K562 (cell line): ENCODE measurements at regions not wholly inside any gene's neighbourhood (a gene's known extent, or its start where the extent isn't known, plus 50 kb on each side); places are given as distances from the start of the nearest gene placed in this dataset.

Experiments used
- ATAC-seq: fragments of 200-7000 bp; cut with Tn5 transposase; 3 replicates; pipeline ENCODE4 v1.9.1; 2020; ENCODE audit warnings: moderate library complexity
- BruUV-seq: library from RNA; stranded (reverse); fragments of 400-500 nt; replicated peaks from 2 replicates; lab custom pipeline; 2021; lab: Mats Ljungman, UMichigan
- CTCF ChIA-PET: fragments of 300-600 bp; formaldehyde crosslinking; extraction: SDS; loops from one replicate; lab custom pipeline; 2021; ENCODE audit warnings: low intra/inter-chr PET ratio; lab: Yijun Ruan, JAX
- POLR2A ChIA-PET: fragments of 300-600, 350-650 bp; sonication (Branson Sonifier 250); formaldehyde crosslinking; extraction: SDS; loops from one replicate; lab custom pipeline; 2021; ENCODE audit warnings: antibody characterized with exemption, inconsistent platforms; lab: Yijun Ruan, JAX
- DNase-seq, 4 experiments: peaks; one replicate each; pipeline versions ENCODE4 v3.0.0 to v3.0.0-alpha.2; 2011 to 2018; ENCODE audit warnings: low spot score in 3 of 4, mixed read lengths in 3 of 4; ENCODE audit errors: extremely low read depth in 1 of 4
- FAIRE-seq: peaks from 2 replicates; lab custom pipeline; 2011; peaks lifted over from hg19 to GRCh38; lab: Jason Lieb, UNC
- H2AFZ ChIP-seq: 2 replicates; pipeline ENCODE4 v1.6.0; 2011; ENCODE audit warnings: low read depth, low read length, control low read depth, inconsistent platforms
- H3K27ac ChIP-seq: fragments of 200-600 bp; 3 replicates; pipeline ENCODE4 v1.8.0; 2011; ENCODE audit warnings: low read depth, mild to moderate bottlenecking, control low read depth, inconsistent platforms, low read length, moderate library complexity, mixed read lengths; ENCODE audit errors: extremely low read depth
- H3K27me3 ChIP-seq, 2 experiments: fragments of 300-600 bp in 1 of 2; 2 replicates in 1 of 2; 3 replicates in 1 of 2; pipeline versions ENCODE4 v1.6.0 to v1.8.0; 2011; ENCODE audit warnings: inconsistent platforms in 2 of 2, low read length in 2 of 2, mild to moderate bottlenecking in 1 of 2, mixed read lengths in 1 of 2, moderate library complexity in 1 of 2; ENCODE audit not compliant: control insufficient read depth in 2 of 2, insufficient read depth in 2 of 2
- H3K36me3 ChIP-seq: fragments of 300-600 bp; 3 replicates; pipeline ENCODE4 v1.8.0; 2011; ENCODE audit warnings: mild to moderate bottlenecking, low read length, inconsistent platforms; ENCODE audit not compliant: control insufficient read depth, insufficient read depth
- H3K4me1 ChIP-seq, 2 experiments: fragments of 200-600 bp in 1 of 2; replicated peaks in 1 of 2; 2 replicates in 1 of 2; 3 replicates in 1 of 2; pipeline versions ENCODE4 v1.5.1 to v1.8.0; 2011; ENCODE audit warnings: inconsistent platforms in 2 of 2, low read length in 2 of 2, mild to moderate bottlenecking in 1 of 2, mixed read lengths in 1 of 2, moderate library complexity in 1 of 2; ENCODE audit not compliant: control insufficient read depth in 2 of 2, insufficient read depth in 2 of 2
- H3K4me2 ChIP-seq: 2 replicates; pipeline ENCODE4 v1.6.1; 2011; ENCODE audit warnings: low read length, control low read depth, inconsistent platforms, mixed read lengths; ENCODE audit not compliant: insufficient read depth
- H3K4me3 ChIP-seq: fragments of 200-600 bp; sonication (generic), shearing (Covaris generic); 2 replicates; pipeline ENCODE4 v1.5.1; 2016; ENCODE audit warnings: control low read depth, inconsistent platforms
- H3K79me2 ChIP-seq: fragments of 200-600 bp; 3 replicates; pipeline ENCODE4 v1.8.0; 2011; ENCODE audit warnings: low read length, inconsistent platforms; ENCODE audit not compliant: control insufficient read depth, insufficient read depth
- H3K9ac ChIP-seq, 2 experiments: 2 replicates each; pipeline versions ENCODE4 v1.6.0 to v1.6.1; 2011; ENCODE audit warnings: low read depth in 2 of 2, low read length in 2 of 2, control low read depth in 1 of 2, inconsistent platforms in 1 of 2, mild to moderate bottlenecking in 1 of 2, mixed read lengths in 1 of 2; ENCODE audit not compliant: insufficient read depth in 1 of 2
- H3K9me1 ChIP-seq: one replicate; pipeline ENCODE4 v1.6.0; 2011; ENCODE audit warnings: inconsistent platforms, mild to moderate bottlenecking, low read length, moderate library complexity; ENCODE audit not compliant: control insufficient read depth, insufficient read depth
- H3K9me3 ChIP-seq: replicated peaks from 2 replicates; pipeline ENCODE4 v1.5.1; 2011; ENCODE audit warnings: low read depth, low read length, inconsistent platforms; ENCODE audit not compliant: control insufficient read depth, insufficient read depth
- H4K20me1 ChIP-seq: replicated peaks from 2 replicates; pipeline ENCODE4 v1.6.1; 2011; ENCODE audit warnings: low read length, inconsistent platforms, mixed read lengths; ENCODE audit not compliant: control insufficient read depth, insufficient read depth
- BRCA1 ChIP-seq, 2 experiments: fragments of 450-650 bp in 1 of 2; sonication (generic) in 1 of 2; formaldehyde crosslinking in 1 of 2; IDR thresholded peaks; 2 replicates each; pipeline versions ENCODE4 v1.5.0 to v1.6.1; 2017 to 2020; ENCODE audit warnings: mild to moderate bottlenecking in 1 of 2, missing genetic modification reagents in 1 of 2
- CEBPG ChIP-seq, 3 experiments: fragments of 200-800 bp in 1 of 3; sonication (Bioruptor generic) in 1 of 3; sonication (generic) in 1 of 3; formaldehyde crosslinking in 1 of 3; IDR thresholded peaks in 2 of 3; conservative IDR thresholded peaks in 1 of 3; 2 replicates each; pipeline versions ENCODE4 v1.6.1 to v1.8.0; 2016 to 2022; ENCODE audit warnings: missing compliant biosample characterization in 2 of 3, missing genetic modification characterization in 2 of 3, mild to moderate bottlenecking in 1 of 3, missing genetic modification reagents in 1 of 3
- CHD2 ChIP-seq: IDR thresholded peaks from 2 replicates; pipeline ENCODE4 v1.6.1; 2011; ENCODE audit warnings: low read depth, low read length
- CXXC5 ChIP-seq: fragments of 250-450 bp; sonication (Bioruptor Pico); IDR thresholded peaks from 2 replicates; pipeline ENCODE4 v1.8.0; 2022; ENCODE audit warnings: inconsistent platforms, mild to moderate bottlenecking, moderate library complexity
- HEY1 ChIP-seq: fragments of 250-450 bp; sonication (Bioruptor Pico); IDR thresholded peaks from 2 replicates; pipeline ENCODE4 v1.5.0; 2020; ENCODE audit warnings: mild to moderate bottlenecking, moderate library complexity, borderline replicate concordance
- POLR2A ChIP-seq: fragments of 450-650 bp; conservative IDR thresholded peaks from 2 replicates; pipeline ENCODE4 v1.6.1; 2016
- SMAD4 ChIP-seq: fragments of 250-450 bp; sonication (Bioruptor Pico); conservative IDR thresholded peaks from 2 replicates; pipeline ENCODE4 v1.8.0; 2021; ENCODE audit warnings: inconsistent platforms, mild to moderate bottlenecking, moderate library complexity
- STAT6 ChIP-seq: sonication (generic); formaldehyde crosslinking; IDR thresholded peaks from 2 replicates; pipeline ENCODE4 v1.8.1; 2023; ENCODE audit warnings: mild to moderate bottlenecking, missing genetic modification reagents
- TSC22D4 ChIP-seq: fragments of 450-650 bp; IDR thresholded peaks from 2 replicates; pipeline ENCODE4 v1.6.1; 2016; ENCODE audit warnings: missing genetic modification characterization, missing biosample characterization, control low read depth
- ZNF121 ChIP-seq: sonication (generic); formaldehyde crosslinking; conservative IDR thresholded peaks from 2 replicates; pipeline ENCODE4 v1.8.0; 2022; ENCODE audit warnings: missing genetic modification reagents
- ZNF217 ChIP-seq: sonication (generic); formaldehyde crosslinking; IDR thresholded peaks from 2 replicates; pipeline ENCODE4 v1.8.0; 2022; ENCODE audit warnings: mild to moderate bottlenecking, missing genetic modification reagents
- ZNF398 ChIP-seq: fragments of 250-450 bp; sonication (Bioruptor Pico); IDR thresholded peaks from 2 replicates; pipeline ENCODE4 v1.8.0; 2021; ENCODE audit warnings: moderate library complexity, mild to moderate bottlenecking, inconsistent platforms
- WGBS: fragments of 100-300 bp; shearing (Covaris generic); methylation state at CpG from one replicate; pipeline ENCODE4 v1.1.6; 2016; ENCODE audit warnings: low coverage, mixed read lengths; ENCODE audit not compliant: insufficient coverage; ENCODE audit errors: missing lambda C conversion rate; 5-methylcytosine and 5-hydroxymethylcytosine counted together
- in situ Hi-C: fragments of 300-500 bp; cut with MboI; formaldehyde crosslinking; loops from 4 replicates; pipeline ENCODE4 v1.15.0; 2018; ENCODE audit warnings: inconsistent platforms, mixed read lengths
- intact Hi-C: fragments of 100-400 bp; cut with micrococcal nuclease; formaldehyde crosslinking; loops from 2 replicates; pipeline ENCODE4 v1.14.2; 2022

- Histone ChIP-seq H3K27ac (no peak overlapping the region), H3K4me3 (no peak overlapping the region), H4K20me1 (no peaks in the 10 kb centered on the region), H3K36me3 (no peaks in the 10 kb centered on the region), H3K4me1 (no peaks in the 10 kb centered on the region), H3K27me3 (no peaks in the 10 kb centered on the region), H3K79me2 (no peaks in the 10 kb centered on the region), H2AFZ (no peak overlapping the region), H3K9me3 (no peaks in the 10 kb centered on the region; the same call in 1 of the 2 replicates), H3K9ac (no peak overlapping the region), H3K4me2 (no peak overlapping the region), H3K9me1 (no peaks in the 10 kb centered on the region)
- CTCF ChIA-PET: no interaction called here
- FAIRE-seq: peak; percentile 46
- no peak for TF ChIP-seq CEBPG (CRISPR knock-in tag; IDR thresholded peaks at IDR 0.05)
- TF ChIP-seq CEBPG (tag; conservative IDR thresholded peaks at IDR 0.05 in 1 of 2, IDR thresholded peaks at IDR 0.05 in 1 of 2): peak in 1 of 2 experiments; percentile 41; a peak in 1 of 4 replicates
- peak; percentile 98 for TF ChIP-seq SMAD4
- TF ChIP-seq HEY1 (CRISPR knock-in tag): no peak
- peak; percentile 93 for TF ChIP-seq CXXC5 (CRISPR knock-in tag)
- TF ChIP-seq TSC22D4 (tag): no peak
- no TSS peak for BruUV-seq
- ATAC-seq: no peak
- DNase-seq: peak in 1 of 4 experiments; percentile 50
- POLR2A ChIA-PET: no interaction called here
- in situ Hi-C loops: no loop called here
- WGBS: 4% methylated on average over 6 of the region's 6 CpGs
- intact Hi-C loops: no loop called here
These were observed 699.8 kb downstream of the TRAM1L1 start for GRCh38 chr4:116385583-116385982.

GRCh38 chr4:116374815-116375214, 710.6 kb downstream of the TRAM1L1 start:
- Histone ChIP-seq H3K9ac (no peak overlapping the region), H3K4me3 (no peak overlapping the region), H3K4me1 (no peaks in the 10 kb centered on the region), H3K27me3 (no peaks in the 10 kb centered on the region), H3K9me3 (no peaks in the 10 kb centered on the region), H2AFZ (no peak overlapping the region), H3K27ac (no peak overlapping the region), H3K79me2 (no peaks in the 10 kb centered on the region), H3K36me3 (no peaks in the 10 kb centered on the region), H3K9me1 (no peaks in the 10 kb centered on the region), H3K4me2 (no peak overlapping the region), H4K20me1 (no peaks in the 10 kb centered on the region)
- DNase-seq: no peak
- BruUV-seq: no TSS peak
- in situ Hi-C loops: no loop called here
- ATAC-seq: no peak
- ChIA-PET CTCF (no interaction called here), POLR2A (no interaction called here)
- 7% methylated on average over 3 of the region's 3 CpGs for WGBS
- intact Hi-C loops: no loop called here
- FAIRE-seq: no peak
- TF ChIP-seq HEY1 (CRISPR knock-in tag) (no peak), CHD2 (no peak), ZNF398 (CRISPR knock-in tag) (no peak), STAT6 (CRISPR knock-in tag) (no peak), ZNF217 (CRISPR knock-in tag) (no peak), ZNF121 (no peak), BRCA1 (IDR thresholded peaks at IDR 0.05) (no peak), BRCA1 (CRISPR knock-in tag; IDR thresholded peaks at IDR 0.05) (no peak), POLR2A (no peak)
